ENCODE measurements at regions not wholly inside any gene's neighbourhood (a gene's known extent, or its start where the extent isn't known, plus 50 kb on each side); places are given as distances from the start of the nearest gene placed in this dataset.

GRCh38 chr5:96297290-96297689, 135.8 kb downstream of the PCSK1 start:
- TF ChIP-seq CTCF (IDR thresholded peaks at IDR 0.05) (no peak), REST (IDR thresholded peaks at IDR 0.05; ENCODE audit: insufficient read depth in 1 of 2, low read depth in 2 of 2, low read length in 1 of 2) (no peak)
